ENCODE measurements at regions not wholly inside any gene's neighbourhood (a gene's known extent, or its start where the extent isn't known, plus 50 kb on each side); places are given as distances from the start of the nearest gene placed in this dataset.

GRCh38 chr11:94241896-94242295 lies 62.5 kb upstream of the IZUMO1R start:
- ATAC-seq (ENCODE audit: low read depth) (peak; percentile 60), DNase-seq (no peak)
- Histone ChIP-seq H3K9ac (ENCODE audit: low read depth, low read length) (no peak overlapping the region), H2AK5ac (ENCODE audit: low read depth, low read length) (no peak overlapping the region), H3K27ac (ENCODE audit: insufficient read depth, low read length) (no peak overlapping the region), H3K4me2 (ENCODE audit: low read depth, low read length) (no peak overlapping the region), H2AFZ (replicated peaks; ENCODE audit: low read length, poor library complexity) (peak overlapping the region; percentile 58), H3K14ac (replicated peaks; ENCODE audit: low read depth, low read length) (no peak overlapping the region), H2BK20ac (ENCODE audit: low read depth, low read length) (no peak overlapping the region), H3K56ac (ENCODE audit: extremely low read depth, insufficient read depth, low read length) (no peak overlapping the region), H3K9me3 (ENCODE audit: control insufficient read depth, insufficient read depth, low read length) (no peaks in the 10 kb centered on the region; the same call in 1 of the 2 replicates), H4K5ac (ENCODE audit: low read depth, low read length) (no peak overlapping the region), H3K79me1 (ENCODE audit: low read depth in 1 of 2, low read length in 2 of 2) (no peaks in the 10 kb centered on the region), H3K27me3 (ENCODE audit: control insufficient read depth, insufficient read depth, low read length) (no peaks in the 10 kb centered on the region), H2BK120ac (ENCODE audit: low read depth, low read length) (no peak overlapping the region), H3K9me1 (ENCODE audit: insufficient read depth, low read length) (no peaks in the 10 kb centered on the region), H4K20me1 (ENCODE audit: insufficient read depth, low read length) (no peaks in the 10 kb centered on the region), H2BK5ac (ENCODE audit: low read depth, low read length, poor library complexity, severe bottlenecking) (no peak overlapping the region), H3K23ac (ENCODE audit: low read depth, low read length) (no peak overlapping the region), H4K91ac (ENCODE audit: insufficient read depth, low read depth, low read length) (no peak overlapping the region), H2BK15ac (ENCODE audit: low read depth, low read length) (no peak overlapping the region), H3K18ac (ENCODE audit: low read depth, low read length) (no peak overlapping the region), H2AK9ac (replicated peaks; ENCODE audit: low read depth, low read length, poor library complexity) (no peak overlapping the region), H3K36me3 (ENCODE audit: control insufficient read depth, insufficient read depth, low read length) (no peaks in the 10 kb centered on the region), H3K4ac (ENCODE audit: low read depth, low read length) (no peak overlapping the region), H3K4me3 (ENCODE audit: insufficient read depth, low read depth, low read length) (no peak overlapping the region), H3K4me1 (ENCODE audit: control insufficient read depth, insufficient read depth, low read length) (no peaks in the 10 kb centered on the region), H4K8ac (ENCODE audit: low read depth in 2 of 2, low read length in 2 of 2) (no peak overlapping the region)
- no CpG with 5 or more reads among the region's 2 CpGs for WGBS, 2 experiments (ENCODE audit: extremely low coverage in 2 of 2, insufficient read length in 1 of 2)
- intact Hi-C loops (cut with micrococcal nuclease): no loop called here
- dilution Hi-C loops (cut with HindIII; ENCODE audit: low sequenced_read_pairs, unreplicated experiment): no loop called here
- in situ Hi-C loops (cut with MboI; ENCODE audit: low sequenced_read_pairs): no loop called here
- POLR2A ChIA-PET (ENCODE audit: unreplicated experiment): no interaction called here
- CTCF ChIA-PET: no interaction called here
- BruUV-seq (replicated peaks): no TSS peak
- no peak for TF ChIP-seq SMC3 (IDR thresholded peaks at IDR 0.05; ENCODE audit: low read depth, low read length)
- no peak for TF ChIP-seq ELK1 (IDR thresholded peaks at IDR 0.05; ENCODE audit: borderline replicate concordance, low read depth, low read length)
- TF ChIP-seq CEBPB (IDR thresholded peaks at IDR 0.05; ENCODE audit: low read depth, low read length): no peak

Measured in IMR-90 (cell line).